ENCODE measurements at regions not wholly inside any gene's neighbourhood (a gene's known extent, or its start where the extent isn't known, plus 50 kb on each side); places are given as distances from the start of the nearest gene placed in this dataset.

DNA sequence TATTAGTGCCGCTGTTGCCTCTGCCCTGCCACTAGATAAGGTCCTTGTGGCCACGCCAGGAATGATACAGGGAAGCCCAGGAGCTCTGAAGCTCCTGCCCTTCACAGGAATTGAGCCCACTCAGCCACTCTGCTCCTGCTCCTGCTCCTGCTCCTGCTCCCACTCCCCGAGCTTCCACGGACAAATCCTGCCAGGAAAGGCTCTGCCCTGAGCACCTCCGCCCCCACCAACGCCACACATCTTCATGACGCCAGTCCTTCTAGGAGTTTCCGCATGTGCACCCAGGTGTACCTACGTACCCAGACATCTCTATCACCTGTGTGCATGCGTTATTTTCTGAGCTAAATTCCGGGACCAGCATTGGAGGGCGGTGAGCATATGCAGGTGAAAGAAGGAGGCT lies 369.1 kb downstream of the C16orf95 start:
- no peak overlapping the region for H3K4me3 Mint-ChIP-seq (ENCODE audit: unreplicated experiment)
- Histone ChIP-seq H3K27me3 (ENCODE audit: insufficient read depth, low read length) (no peaks in the 10 kb centered on the region), H3K79me2 (ENCODE audit: insufficient read depth, low read length) (peaks cover 12% of the 10 kb centered on the region), H3K9me3 (ENCODE audit: insufficient read depth, low read depth, low read length) (peaks cover 5% of the 10 kb centered on the region), H3K4me2 (ENCODE audit: low read length) (no peak overlapping the region), H3K9ac (ENCODE audit: low read length) (no peak overlapping the region), H3K4me1 (ENCODE audit: insufficient read depth, low read length) (peaks cover 41% of the 10 kb centered on the region), H3K4me3 (ENCODE audit: insufficient read depth, low read depth, low read length) (no peak overlapping the region), H3K27ac (ENCODE audit: low read depth, low read length) (no peak overlapping the region), H2AFZ (ENCODE audit: low read depth, low read length) (no peak overlapping the region), H4K20me1 (ENCODE audit: insufficient read depth, low read length) (no peaks in the 10 kb centered on the region), H3K36me3 (ENCODE audit: insufficient read depth, low read length) (no peaks in the 10 kb centered on the region)
- DNase-seq (ENCODE audit: low read depth), result no peak
- no peaks in the 10 kb centered on the region for H3K27me3 Mint-ChIP-seq (ENCODE audit: low read depth, unreplicated experiment)
- no peak for FAIRE-seq
- no peak overlapping the region for H3K27ac Mint-ChIP-seq (ENCODE audit: unreplicated experiment)
- H3K36me3 Mint-ChIP-seq (ENCODE audit: low read depth, unreplicated experiment), result no peaks in the 10 kb centered on the region
- no peaks in the 10 kb centered on the region for H3K9me3 Mint-ChIP-seq (ENCODE audit: unreplicated experiment)
- peaks cover 9% of the 10 kb centered on the region for H3K4me1 Mint-ChIP-seq (ENCODE audit: low read depth, unreplicated experiment)
- TF ChIP-seq, protein P1, sequence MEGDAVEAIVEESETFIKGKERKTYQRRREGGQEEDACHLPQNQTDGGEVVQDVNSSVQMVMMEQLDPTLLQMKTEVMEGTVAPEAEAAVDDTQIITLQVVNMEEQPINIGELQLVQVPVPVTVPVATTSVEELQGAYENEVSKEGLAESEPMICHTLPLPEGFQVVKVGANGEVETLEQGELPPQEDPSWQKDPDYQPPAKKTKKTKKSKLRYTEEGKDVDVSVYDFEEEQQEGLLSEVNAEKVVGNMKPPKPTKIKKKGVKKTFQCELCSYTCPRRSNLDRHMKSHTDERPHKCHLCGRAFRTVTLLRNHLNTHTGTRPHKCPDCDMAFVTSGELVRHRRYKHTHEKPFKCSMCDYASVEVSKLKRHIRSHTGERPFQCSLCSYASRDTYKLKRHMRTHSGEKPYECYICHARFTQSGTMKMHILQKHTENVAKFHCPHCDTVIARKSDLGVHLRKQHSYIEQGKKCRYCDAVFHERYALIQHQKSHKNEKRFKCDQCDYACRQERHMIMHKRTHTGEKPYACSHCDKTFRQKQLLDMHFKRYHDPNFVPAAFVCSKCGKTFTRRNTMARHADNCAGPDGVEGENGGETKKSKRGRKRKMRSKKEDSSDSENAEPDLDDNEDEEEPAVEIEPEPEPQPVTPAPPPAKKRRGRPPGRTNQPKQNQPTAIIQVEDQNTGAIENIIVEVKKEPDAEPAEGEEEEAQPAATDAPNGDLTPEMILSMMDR (IDR thresholded peaks at IDR 0.05; ENCODE audit: insufficient read depth, low read depth, low read length), result no peak
- no peak for TF ChIP-seq EZH2 (IDR thresholded peaks at IDR 0.05; ENCODE audit: insufficient read depth, low read length)

DNA sequence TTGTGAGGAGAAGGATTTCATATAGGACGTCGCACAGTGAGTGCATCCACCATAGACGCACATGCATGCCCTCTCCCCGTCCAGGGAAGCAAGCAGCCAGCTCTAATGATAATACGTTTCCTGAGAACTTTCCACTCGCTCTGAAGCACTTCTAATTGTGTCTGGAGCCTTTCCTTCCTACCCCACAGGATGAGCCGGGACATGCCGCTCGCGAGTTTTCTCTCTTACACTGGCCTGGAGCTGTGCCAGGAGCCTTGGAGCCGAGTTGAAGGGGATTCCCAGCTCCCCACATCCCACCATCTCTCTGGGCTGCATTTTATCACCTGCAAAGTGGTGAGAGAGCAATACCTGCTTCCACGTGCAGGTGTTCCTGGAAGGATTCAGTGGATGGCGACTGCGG lies 368.1 kb downstream of the C16orf95 start:
- Histone ChIP-seq H3K27me3 (ENCODE audit: insufficient read depth, low read length) (no peaks in the 10 kb centered on the region), H3K4me1 (ENCODE audit: insufficient read depth, low read length) (peaks cover 42% of the 10 kb centered on the region), H3K9me3 (ENCODE audit: insufficient read depth, low read depth, low read length) (peaks cover 5% of the 10 kb centered on the region), H3K4me2 (ENCODE audit: low read length) (no peak overlapping the region), H3K4me3 (ENCODE audit: insufficient read depth, low read depth, low read length) (no peak overlapping the region), H3K9ac (ENCODE audit: low read length) (no peak overlapping the region), H3K27ac (ENCODE audit: low read depth, low read length) (no peak overlapping the region), H2AFZ (ENCODE audit: low read depth, low read length) (no peak overlapping the region), H4K20me1 (ENCODE audit: insufficient read depth, low read length) (no peaks in the 10 kb centered on the region), H3K79me2 (ENCODE audit: insufficient read depth, low read length) (peaks cover 12% of the 10 kb centered on the region), H3K36me3 (ENCODE audit: insufficient read depth, low read length) (no peaks in the 10 kb centered on the region)
- no peak for TF ChIP-seq EZH2 (IDR thresholded peaks at IDR 0.05; ENCODE audit: insufficient read depth, low read length)
- TF ChIP-seq, protein P1 (IDR thresholded peaks at IDR 0.05; ENCODE audit: insufficient read depth, low read depth, low read length), result no peak
- DNase-seq (ENCODE audit: low read depth) (no peak), FAIRE-seq (no peak)
- peaks cover 9% of the 10 kb centered on the region for H3K4me1 Mint-ChIP-seq (ENCODE audit: low read depth, unreplicated experiment)
- no peak overlapping the region for H3K27ac Mint-ChIP-seq (ENCODE audit: unreplicated experiment)
- no peaks in the 10 kb centered on the region for H3K9me3 Mint-ChIP-seq (ENCODE audit: unreplicated experiment)
- no peak overlapping the region for H3K4me3 Mint-ChIP-seq (ENCODE audit: unreplicated experiment)
- no peaks in the 10 kb centered on the region for H3K27me3 Mint-ChIP-seq (ENCODE audit: low read depth, unreplicated experiment)
- no peaks in the 10 kb centered on the region for H3K36me3 Mint-ChIP-seq (ENCODE audit: low read depth, unreplicated experiment)

DNA sequence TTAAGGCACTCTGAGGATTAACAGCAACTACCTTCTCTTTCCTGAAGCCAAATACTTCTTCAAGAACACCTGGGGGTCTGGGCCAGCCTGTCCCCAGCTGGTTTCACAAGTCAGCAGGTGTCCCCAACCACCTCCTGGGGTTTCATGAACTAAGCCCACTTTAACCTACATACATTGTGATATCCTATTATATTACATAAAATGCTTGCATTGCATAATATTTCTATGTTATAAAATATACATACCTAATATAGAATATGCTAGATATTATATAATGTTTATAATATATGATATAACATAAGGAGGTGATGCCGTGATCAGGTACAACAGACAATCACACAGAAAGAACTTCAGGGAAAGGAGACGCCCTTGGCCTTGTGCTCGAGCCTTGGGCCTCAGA lies 367.6 kb downstream of the C16orf95 start:
- Histone ChIP-seq H4K20me1 (ENCODE audit: insufficient read depth, low read length) (no peaks in the 10 kb centered on the region), H3K27me3 (ENCODE audit: insufficient read depth, low read length) (no peaks in the 10 kb centered on the region), H3K36me3 (ENCODE audit: insufficient read depth, low read length) (no peaks in the 10 kb centered on the region), H3K9ac (ENCODE audit: low read length) (no peak overlapping the region), H3K4me2 (ENCODE audit: low read length) (no peak overlapping the region), H3K4me3 (ENCODE audit: insufficient read depth, low read depth, low read length) (no peak overlapping the region), H3K79me2 (ENCODE audit: insufficient read depth, low read length) (peaks cover 12% of the 10 kb centered on the region), H2AFZ (ENCODE audit: low read depth, low read length) (no peak overlapping the region), H3K27ac (ENCODE audit: low read depth, low read length) (no peak overlapping the region), H3K4me1 (ENCODE audit: insufficient read depth, low read length) (peaks cover 42% of the 10 kb centered on the region), H3K9me3 (ENCODE audit: insufficient read depth, low read depth, low read length) (peaks cover 5% of the 10 kb centered on the region)
- TF ChIP-seq EZH2 (IDR thresholded peaks at IDR 0.05; ENCODE audit: insufficient read depth, low read length), result no peak
- TF ChIP-seq, protein P1 (IDR thresholded peaks at IDR 0.05; ENCODE audit: insufficient read depth, low read depth, low read length), result no peak
- no peak overlapping the region for H3K4me3 Mint-ChIP-seq (ENCODE audit: unreplicated experiment)
- no peaks in the 10 kb centered on the region for H3K9me3 Mint-ChIP-seq (ENCODE audit: unreplicated experiment)
- H3K4me1 Mint-ChIP-seq (ENCODE audit: low read depth, unreplicated experiment), result peaks cover 9% of the 10 kb centered on the region
- H3K36me3 Mint-ChIP-seq (ENCODE audit: low read depth, unreplicated experiment), result no peaks in the 10 kb centered on the region
- no peaks in the 10 kb centered on the region for H3K27me3 Mint-ChIP-seq (ENCODE audit: low read depth, unreplicated experiment)
- H3K27ac Mint-ChIP-seq (ENCODE audit: unreplicated experiment), result no peak overlapping the region
- DNase-seq (ENCODE audit: low read depth) (no peak), FAIRE-seq (no peak)

Data from astrocyte (in vitro differentiated cells and primary cell).